GM18861 (cell line): ENCODE measurements at regions not wholly inside any gene's neighbourhood (a gene's known extent, or its start where the extent isn't known, plus 50 kb on each side); places are given as distances from the start of the nearest gene placed in this dataset.
"Not testable (repeated sequence)": the region's sequence is repeated elsewhere in the genome, so short reads cannot be mapped to it uniquely, and the experiment has no call there.

Source experiments
- ATAC-seq: cut with Tn5 transposase; IDR thresholded peaks from one replicate; pipeline ENCODE4 v1.9.1; 2021; ENCODE audit not compliant: unreplicated experiment

DNA sequence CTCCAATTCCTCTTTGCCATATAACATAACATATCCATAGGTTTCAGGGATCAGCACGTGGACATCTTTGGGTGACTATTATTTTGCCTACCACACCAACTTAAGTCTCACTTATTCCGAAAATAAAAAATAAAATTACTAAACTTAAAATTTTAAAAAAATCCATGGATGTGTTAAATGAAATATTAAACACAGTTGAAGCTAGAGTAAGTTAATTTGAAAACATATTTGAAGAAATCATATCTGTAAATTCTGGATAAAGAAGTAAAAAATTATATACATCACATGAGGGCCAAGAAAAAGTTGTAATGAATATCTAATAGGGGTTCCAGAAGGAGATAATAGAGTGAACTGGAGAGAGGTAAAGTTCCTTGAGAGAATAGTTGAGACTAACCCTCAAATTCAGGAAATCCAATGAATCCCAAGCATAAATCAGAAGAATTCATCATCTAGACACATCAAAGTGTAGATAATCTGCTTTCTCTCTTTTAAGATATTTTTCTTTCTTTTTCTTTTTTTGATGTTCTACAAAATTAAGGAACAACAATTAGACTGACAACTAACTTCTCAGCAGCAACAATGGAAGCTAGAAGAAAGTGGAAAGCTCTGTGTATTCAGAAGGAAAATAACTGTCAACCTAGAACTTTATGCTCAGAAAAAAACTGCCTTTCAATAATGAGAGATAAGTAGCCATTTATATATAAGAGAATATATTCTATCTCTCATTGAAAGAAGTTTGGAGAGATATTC is 147.4 kb downstream of the ABHD5 start:
- no peak for ATAC-seq

DNA sequence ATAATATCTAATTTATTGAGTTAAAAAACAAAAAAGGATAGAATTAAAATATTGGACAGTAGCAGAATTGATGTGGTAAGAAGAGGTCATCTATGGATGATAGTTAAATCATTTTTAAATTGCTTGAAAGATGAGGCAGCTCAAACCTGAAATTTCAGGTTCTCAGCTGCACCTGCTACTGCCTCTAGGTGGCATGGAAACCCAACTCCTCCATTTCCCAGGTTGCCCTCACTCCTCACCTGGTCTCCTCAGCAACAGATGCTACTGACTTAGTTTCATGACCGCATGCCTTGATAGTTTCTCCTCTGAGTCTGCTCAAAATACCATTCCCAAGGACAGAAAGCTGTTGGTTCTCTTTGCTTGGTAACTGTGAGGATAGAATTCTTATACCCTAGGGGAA is 148.1 kb downstream of the ABHD5 start:
- no peak for ATAC-seq

DNA sequence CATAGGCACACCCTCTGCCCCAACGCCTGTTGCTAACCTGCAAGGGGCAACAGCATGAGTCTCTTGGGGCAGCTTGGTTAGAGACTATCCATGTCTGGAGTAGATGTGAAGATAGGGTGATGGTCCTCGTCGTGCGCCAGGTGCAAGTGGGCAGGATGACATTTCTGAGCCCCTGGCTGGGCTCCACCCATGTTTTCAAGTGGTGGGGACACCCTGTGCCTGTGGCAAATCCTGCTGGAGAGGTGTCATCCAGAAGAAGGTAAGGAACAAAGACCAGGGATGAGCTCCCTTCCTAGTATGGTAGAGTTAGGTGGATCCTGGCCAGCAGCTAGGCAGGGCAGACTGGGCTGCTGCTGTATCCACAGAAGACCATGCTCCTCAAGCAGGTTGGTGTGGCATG is 152.6 kb downstream of the ABHD5 start:
- no peak for ATAC-seq

DNA sequence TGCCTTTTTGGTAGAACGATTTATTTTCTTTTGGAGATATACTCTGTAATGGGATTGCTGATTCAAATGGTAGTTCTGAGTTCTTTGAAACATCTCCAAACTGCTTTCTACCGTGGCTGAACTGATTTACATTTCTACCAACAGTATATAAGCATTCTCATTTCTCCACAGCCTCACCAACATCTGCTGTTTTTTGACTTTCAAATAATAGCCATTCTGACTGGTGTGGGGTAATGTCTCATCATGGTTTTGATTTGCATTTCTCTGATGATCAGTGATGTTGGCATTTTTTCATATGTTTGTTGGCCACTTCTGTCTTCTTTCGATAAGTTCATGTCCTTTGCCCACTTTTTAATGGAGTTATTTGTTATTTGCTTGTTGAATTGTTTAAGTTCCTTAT is 154.0 kb downstream of the ABHD5 start:
- no peak for ATAC-seq

GRCh38 chr3:43845553-43845952 is 154.8 kb downstream of the ABHD5 start:
- not testable (repeated sequence) for ATAC-seq

DNA sequence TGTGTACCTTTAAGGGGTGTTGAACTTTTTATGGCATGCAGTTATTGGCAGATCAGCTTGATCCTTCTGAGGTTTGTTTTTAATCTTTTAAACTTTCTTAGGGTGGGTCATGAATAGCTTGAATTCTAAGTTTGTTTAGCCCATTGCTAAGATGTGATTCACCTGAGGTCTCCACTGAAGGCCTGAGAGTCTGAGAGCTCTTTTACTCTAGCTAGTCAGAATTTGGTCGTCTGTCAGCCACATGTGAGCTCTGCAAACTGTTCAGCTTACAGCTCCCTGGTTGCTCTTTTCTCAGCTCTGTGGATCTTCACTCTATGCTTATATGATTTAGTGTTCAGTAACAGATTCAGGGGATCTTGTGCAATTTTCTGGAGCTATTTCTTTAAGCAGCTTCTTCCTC is 161.3 kb downstream of the ABHD5 start:
- no peak for ATAC-seq

- no peak for ATAC-seq
Measured at GRCh38 chr3:43854283-43854682, 163.5 kb downstream of the ABHD5 start.

DNA sequence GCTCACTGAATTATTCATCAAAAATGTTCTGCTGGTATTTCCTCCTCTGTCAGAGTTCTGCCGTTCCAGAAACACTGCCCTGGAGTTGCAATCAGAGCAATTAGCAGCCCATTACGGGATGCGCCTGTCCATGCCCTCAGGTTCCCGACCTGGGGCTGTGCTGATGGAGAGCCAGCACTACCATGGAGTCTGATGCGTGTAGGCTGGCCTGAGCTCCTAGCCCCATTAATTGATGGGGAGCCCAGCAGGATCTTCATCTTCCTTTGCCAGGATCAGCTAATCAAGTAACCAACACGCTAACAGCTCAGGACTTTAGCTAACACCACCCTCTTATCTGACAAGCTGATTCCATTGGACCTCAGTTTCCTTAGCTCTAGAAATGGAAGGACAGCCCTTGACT is 164.2 kb downstream of the ABHD5 start:
- no peak for ATAC-seq

DNA sequence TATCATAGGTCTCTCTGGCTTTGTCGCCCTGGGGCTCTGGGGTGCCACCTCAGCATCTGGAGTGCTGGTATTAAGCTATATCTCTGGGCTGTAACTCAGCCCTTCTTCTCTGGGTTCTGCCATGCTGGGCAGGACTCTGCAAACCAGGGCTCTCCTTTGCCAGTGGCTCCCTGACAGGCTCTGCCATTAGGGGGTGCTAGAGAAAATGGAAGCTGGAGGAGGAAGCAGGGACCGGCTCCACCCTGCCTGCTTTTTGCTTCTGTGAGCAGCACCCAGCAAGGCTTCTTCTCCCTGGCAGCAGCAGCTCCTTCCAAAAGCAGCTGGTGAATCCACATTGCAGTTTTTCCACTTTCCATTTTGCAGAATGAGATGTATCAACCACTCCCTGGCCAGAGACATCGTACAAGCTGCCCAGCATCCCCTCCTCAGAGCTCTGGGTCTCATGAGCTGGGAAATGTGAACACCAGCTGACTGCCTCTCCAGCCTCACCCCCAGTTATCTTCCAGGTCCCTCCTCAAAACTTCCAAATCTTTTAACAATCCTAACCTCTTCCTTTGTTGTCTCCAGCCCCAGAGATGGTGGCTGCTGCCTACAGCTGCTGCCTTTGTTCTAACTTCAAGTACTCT is 165.0 kb downstream of the ABHD5 start:
- ATAC-seq: peak; percentile 51

- ATAC-seq: no peak
Measured at GRCh38 chr3:43856351-43856750, 165.6 kb downstream of the ABHD5 start.

- no peak for ATAC-seq
Measured at GRCh38 chr3:43856761-43857160, 166.0 kb downstream of the ABHD5 start.

DNA sequence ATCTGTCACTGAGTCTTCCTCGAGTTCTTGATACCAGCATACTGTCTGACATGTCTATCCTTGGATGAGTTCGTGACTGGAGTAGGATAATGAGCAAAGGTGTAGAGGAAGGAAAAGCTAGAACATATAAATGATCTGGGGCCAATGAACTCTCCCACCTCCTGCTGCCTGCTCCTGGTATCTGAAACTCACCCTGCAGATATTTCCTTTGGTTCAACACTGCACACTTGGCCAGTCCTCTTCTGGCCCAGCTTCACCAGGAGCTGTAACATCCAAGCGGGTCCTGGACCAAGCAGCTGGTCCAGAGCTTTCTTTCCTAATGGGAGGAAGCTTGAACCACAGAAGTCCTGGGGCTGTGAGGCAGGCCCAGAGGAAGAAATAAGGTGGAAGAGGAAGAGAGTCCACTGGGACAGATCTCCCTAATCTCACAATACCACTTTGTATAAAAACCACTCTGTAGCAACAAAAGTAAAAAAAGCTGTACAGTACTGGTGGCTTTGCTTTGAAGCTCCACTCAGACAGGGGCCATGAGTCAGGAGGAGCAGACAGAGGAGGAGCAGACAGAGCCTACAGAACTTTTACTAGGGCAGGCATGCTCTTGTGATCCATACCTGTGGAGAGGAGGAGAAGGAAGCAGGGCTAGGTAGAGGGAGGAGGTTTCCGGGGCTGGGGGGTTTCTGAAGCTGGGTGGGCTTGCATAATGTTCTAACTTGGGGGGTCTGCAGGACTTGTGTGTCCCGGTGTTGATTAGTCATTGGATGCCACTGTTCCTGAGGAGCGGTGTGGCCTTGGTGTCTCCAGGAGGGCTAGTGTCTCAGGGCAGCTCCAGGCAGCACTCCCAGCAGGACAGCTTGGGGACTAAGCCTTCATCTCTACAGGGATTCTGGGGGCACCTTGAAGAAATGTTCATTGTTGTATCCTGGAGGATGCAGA is 166.9 kb downstream of the ABHD5 start:
- ATAC-seq: no peak

DNA sequence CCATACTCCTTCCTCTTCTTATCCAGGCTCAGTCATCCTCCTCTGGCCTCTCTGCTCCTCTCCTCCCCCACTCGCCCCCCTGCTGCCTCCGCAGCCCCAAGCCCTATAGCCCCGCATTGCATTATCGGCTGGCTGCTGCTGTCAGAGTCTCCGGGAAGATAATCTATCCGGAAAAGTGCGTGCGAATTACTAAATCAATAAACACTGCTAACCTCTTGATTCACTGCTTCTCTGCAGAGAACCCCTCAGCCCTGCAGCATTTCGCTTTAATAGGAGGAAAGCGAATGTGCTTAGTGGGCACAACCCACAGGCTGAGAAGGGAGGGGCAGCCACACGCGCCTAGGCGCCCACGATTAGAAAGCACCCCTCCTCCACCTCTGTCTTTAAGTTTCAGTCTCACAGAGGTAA is 167.6 kb downstream of the ABHD5 start:
- ATAC-seq: no peak

DNA sequence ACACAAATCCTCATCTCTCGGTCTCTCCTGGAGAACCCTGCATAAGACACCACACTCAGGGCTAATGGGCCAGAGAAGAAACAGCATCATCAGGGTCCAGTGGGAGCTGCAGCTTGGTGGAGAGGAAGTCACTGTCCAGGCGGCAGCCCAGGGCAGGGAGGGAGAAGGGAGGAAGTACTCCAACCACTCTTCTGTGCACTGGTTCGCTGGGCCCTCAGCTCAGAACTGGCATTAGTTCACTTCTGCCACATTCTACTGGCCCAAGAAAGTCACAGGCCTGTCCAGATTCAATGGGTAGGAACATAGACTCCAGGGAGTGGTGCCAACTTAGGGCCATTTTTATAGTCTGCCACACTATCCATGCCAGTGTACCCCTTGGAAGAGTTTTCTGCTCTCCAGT is 169.0 kb downstream of the ABHD5 start:
- ATAC-seq: no peak

DNA sequence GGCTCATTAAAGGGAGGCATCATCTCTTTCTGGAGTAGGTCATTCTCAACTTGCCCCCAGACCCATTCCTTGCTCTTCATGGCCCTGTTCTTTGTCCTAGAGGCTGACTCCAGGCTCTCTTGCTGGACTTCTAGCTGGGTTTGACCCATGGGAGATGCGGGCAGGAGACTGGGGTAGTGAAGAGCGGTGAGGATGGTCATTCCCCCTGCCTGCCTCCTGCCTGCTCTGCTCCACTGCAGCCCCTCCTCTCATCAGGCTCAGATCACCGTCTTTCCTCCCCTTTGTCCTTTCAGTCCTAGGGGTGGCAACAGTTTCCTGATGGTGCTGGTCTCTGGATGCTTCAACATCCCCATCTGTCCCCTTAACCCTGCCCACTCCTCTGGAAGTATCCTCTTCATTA is 170.9 kb downstream of the ABHD5 start:
- ATAC-seq: no peak

DNA sequence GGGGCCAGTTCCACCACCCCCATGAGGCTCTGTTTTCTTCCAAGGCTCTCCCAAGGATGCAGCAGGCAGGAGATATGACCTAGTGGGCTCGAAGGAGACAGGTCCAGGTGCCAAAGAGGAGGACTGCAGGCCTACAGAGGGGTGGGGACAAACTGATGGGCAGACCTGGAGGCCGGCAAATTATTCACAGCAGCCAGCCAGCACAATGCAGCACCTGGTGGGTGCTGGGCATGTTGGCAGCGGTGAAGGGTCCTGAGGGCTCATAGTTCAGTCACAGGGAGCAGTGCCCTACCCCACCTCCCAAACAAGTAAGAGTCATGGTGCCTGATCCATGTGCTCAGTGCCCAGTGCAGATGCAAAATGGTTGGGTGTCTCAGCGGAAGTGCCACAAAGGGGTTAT is 171.7 kb downstream of the ABHD5 start:
- no peak for ATAC-seq

- no peak for ATAC-seq
Measured at GRCh38 chr3:43862992-43863805, 172.5 kb downstream of the ABHD5 start.

GRCh38 chr3:43863966-43864933 is 173.5 kb downstream of the ABHD5 start:
- no peak for ATAC-seq

DNA sequence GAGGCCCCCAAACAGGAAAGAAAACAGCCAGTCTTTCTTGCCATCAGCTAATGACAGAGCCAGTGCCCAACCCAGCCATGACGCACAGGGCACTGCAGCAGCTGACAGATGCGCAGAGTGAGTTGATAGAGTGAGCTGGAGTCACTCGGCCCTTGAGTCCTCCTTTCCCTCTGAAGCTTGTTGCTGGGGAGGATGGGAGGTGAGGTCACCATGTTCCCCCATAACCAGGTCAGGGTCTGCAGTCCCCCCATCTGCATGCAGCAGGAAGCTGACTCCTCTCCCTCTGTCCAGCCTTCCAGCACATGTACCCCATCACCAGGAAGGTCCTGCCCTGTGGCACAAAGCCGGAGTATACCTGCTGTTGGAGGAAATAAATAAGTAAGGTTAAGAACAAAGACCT is 174.6 kb downstream of the ABHD5 start:
- no peak for ATAC-seq
